ENCODE measurements at regions not wholly inside any gene's neighbourhood (a gene's known extent, or its start where the extent isn't known, plus 50 kb on each side); places are given as distances from the start of the nearest gene placed in this dataset.

GRCh38 chr11:104343578-104343977 lies 179.6 kb upstream of the PDGFD start:
- DNase-seq (ENCODE audit: insufficient read length, low spot score) = no peak
- no peak for TF ChIP-seq SPI1 (IDR thresholded peaks at IDR 0.05; ENCODE audit: low read depth, low read length)
- no peak for TF ChIP-seq TAF1 (IDR thresholded peaks at IDR 0.05; ENCODE audit: low read depth, low read length)
- no peak for TF ChIP-seq PAX5 (IDR thresholded peaks at IDR 0.05; ENCODE audit: insufficient read depth, low read length, severe bottlenecking)
- no peak for TF ChIP-seq POU2F2 (IDR thresholded peaks at IDR 0.05; ENCODE audit: low read depth, low read length)
- TF ChIP-seq POLR2AphosphoS5 (IDR thresholded peaks at IDR 0.05; ENCODE audit: low read depth, low read length) = no peak
- TF ChIP-seq POLR2A (IDR thresholded peaks at IDR 0.05; ENCODE audit: low read depth, low read length) = no peak
- FAIRE-seq = no peak

- no peak for TF ChIP-seq PAX5 (IDR thresholded peaks at IDR 0.05; ENCODE audit: insufficient read depth, low read length, severe bottlenecking)
- TF ChIP-seq SPI1 (IDR thresholded peaks at IDR 0.05; ENCODE audit: low read depth, low read length) = no peak
- TF ChIP-seq POU2F2 (IDR thresholded peaks at IDR 0.05; ENCODE audit: low read depth, low read length) = no peak
- TF ChIP-seq POLR2AphosphoS5 (IDR thresholded peaks at IDR 0.05; ENCODE audit: low read depth, low read length) = no peak
- TF ChIP-seq TAF1 (IDR thresholded peaks at IDR 0.05; ENCODE audit: low read depth, low read length) = no peak
- no peak for TF ChIP-seq POLR2A (IDR thresholded peaks at IDR 0.05; ENCODE audit: low read depth, low read length)
- no peak for DNase-seq (ENCODE audit: insufficient read length, low spot score)
- no peak for FAIRE-seq
Observed at GRCh38 chr11:104340590-104340989, 176.6 kb upstream of the PDGFD start.

- no peak for FAIRE-seq
- no peak for DNase-seq (ENCODE audit: insufficient read length, low spot score)
- TF ChIP-seq POLR2AphosphoS5 (IDR thresholded peaks at IDR 0.05; ENCODE audit: low read depth, low read length) (no peak), TAF1 (IDR thresholded peaks at IDR 0.05; ENCODE audit: low read depth, low read length) (no peak), POU2F2 (IDR thresholded peaks at IDR 0.05; ENCODE audit: low read depth, low read length) (no peak), SPI1 (IDR thresholded peaks at IDR 0.05; ENCODE audit: low read depth, low read length) (no peak), PAX5 (IDR thresholded peaks at IDR 0.05; ENCODE audit: insufficient read depth, low read length, severe bottlenecking) (no peak), POLR2A (IDR thresholded peaks at IDR 0.05; ENCODE audit: low read depth, low read length) (no peak)
Observed at GRCh38 chr11:104339380-104339831, 175.5 kb upstream of the PDGFD start.

- TF ChIP-seq TAF1 (IDR thresholded peaks at IDR 0.05; ENCODE audit: low read depth, low read length) (no peak), SPI1 (IDR thresholded peaks at IDR 0.05; ENCODE audit: low read depth, low read length) (no peak), PAX5 (IDR thresholded peaks at IDR 0.05; ENCODE audit: insufficient read depth, low read length, severe bottlenecking) (no peak), POLR2A (IDR thresholded peaks at IDR 0.05; ENCODE audit: low read depth, low read length) (no peak), POU2F2 (IDR thresholded peaks at IDR 0.05; ENCODE audit: low read depth, low read length) (no peak), POLR2AphosphoS5 (IDR thresholded peaks at IDR 0.05; ENCODE audit: low read depth, low read length) (no peak)
- no peak for DNase-seq (ENCODE audit: insufficient read length, low spot score)
- no peak for FAIRE-seq
Observed at GRCh38 chr11:104338186-104338585, 174.2 kb upstream of the PDGFD start.

- DNase-seq (ENCODE audit: insufficient read length, low spot score) (no peak), FAIRE-seq (no peak)
- no peak for TF ChIP-seq POLR2AphosphoS5 (IDR thresholded peaks at IDR 0.05; ENCODE audit: low read depth, low read length)
- TF ChIP-seq POLR2A (IDR thresholded peaks at IDR 0.05; ENCODE audit: low read depth, low read length) = no peak
- TF ChIP-seq SPI1 (IDR thresholded peaks at IDR 0.05; ENCODE audit: low read depth, low read length) = no peak
- TF ChIP-seq TAF1 (IDR thresholded peaks at IDR 0.05; ENCODE audit: low read depth, low read length) = no peak
- TF ChIP-seq PAX5 (IDR thresholded peaks at IDR 0.05; ENCODE audit: insufficient read depth, low read length, severe bottlenecking) = no peak
- no peak for TF ChIP-seq POU2F2 (IDR thresholded peaks at IDR 0.05; ENCODE audit: low read depth, low read length)
Observed at GRCh38 chr11:104337273-104337672, 173.3 kb upstream of the PDGFD start.

- FAIRE-seq (no peak), DNase-seq (ENCODE audit: insufficient read length, low spot score) (no peak)
- no peak for TF ChIP-seq POLR2A (IDR thresholded peaks at IDR 0.05; ENCODE audit: low read depth, low read length)
Observed at GRCh38 chr11:104333977-104334376, 170.0 kb upstream of the PDGFD start.

- TF ChIP-seq PAX5 (IDR thresholded peaks at IDR 0.05; ENCODE audit: insufficient read depth, low read length, severe bottlenecking) = no peak
- TF ChIP-seq POLR2AphosphoS5 (IDR thresholded peaks at IDR 0.05; ENCODE audit: low read depth, low read length) = no peak
- TF ChIP-seq TAF1 (IDR thresholded peaks at IDR 0.05; ENCODE audit: low read depth, low read length) = no peak
- TF ChIP-seq POU2F2 (IDR thresholded peaks at IDR 0.05; ENCODE audit: low read depth, low read length) = no peak
- TF ChIP-seq SPI1 (IDR thresholded peaks at IDR 0.05; ENCODE audit: low read depth, low read length) = no peak
- no peak for TF ChIP-seq POLR2A (IDR thresholded peaks at IDR 0.05; ENCODE audit: low read depth, low read length)
- FAIRE-seq = no peak
Observed at GRCh38 chr11:104332110-104332509, 168.2 kb upstream of the PDGFD start.

GRCh38 chr11:104329078-104329665 lies 165.2 kb upstream of the PDGFD start:
- no peak for FAIRE-seq
- no peak for DNase-seq (ENCODE audit: insufficient read length, low spot score)
- TF ChIP-seq POLR2A (IDR thresholded peaks at IDR 0.05; ENCODE audit: low read depth, low read length) (no peak), SPI1 (IDR thresholded peaks at IDR 0.05; ENCODE audit: low read depth, low read length) (no peak), TAF1 (IDR thresholded peaks at IDR 0.05; ENCODE audit: low read depth, low read length) (no peak), POU2F2 (IDR thresholded peaks at IDR 0.05; ENCODE audit: low read depth, low read length) (no peak), PAX5 (IDR thresholded peaks at IDR 0.05; ENCODE audit: insufficient read depth, low read length, severe bottlenecking) (no peak), POLR2AphosphoS5 (IDR thresholded peaks at IDR 0.05; ENCODE audit: low read depth, low read length) (no peak)

More at GRCh38 chr11:104332110-104332509, 168.2 kb upstream of the PDGFD start:
- DNase-seq (ENCODE audit: insufficient read length, low spot score) = no peak

- TF ChIP-seq POLR2A (IDR thresholded peaks at IDR 0.05; ENCODE audit: low read depth, low read length) (no peak), POU2F2 (IDR thresholded peaks at IDR 0.05; ENCODE audit: low read depth, low read length) (no peak), TAF1 (IDR thresholded peaks at IDR 0.05; ENCODE audit: low read depth, low read length) (no peak), PAX5 (IDR thresholded peaks at IDR 0.05; ENCODE audit: insufficient read depth, low read length, severe bottlenecking) (no peak), POLR2AphosphoS5 (IDR thresholded peaks at IDR 0.05; ENCODE audit: low read depth, low read length) (no peak), SPI1 (IDR thresholded peaks at IDR 0.05; ENCODE audit: low read depth, low read length) (no peak)
- DNase-seq (ENCODE audit: insufficient read length, low spot score) = no peak
- no peak for FAIRE-seq
Observed at GRCh38 chr11:104328512-104328907, 164.6 kb upstream of the PDGFD start.

Measured in GM12891 (cell line).